Stimulated activated CD4-positive, alpha-beta T cell treated with anti-CD3 and anti-CD28 coated beads, Interleukin-1b, Interleukin-23, amount 100 ng/mL, for 4 hours (primary cell): ENCODE measurements at regions not wholly inside any gene's neighbourhood (a gene's known extent, or its start where the extent isn't known, plus 50 kb on each side); places are given as distances from the start of the nearest gene placed in this dataset.
"Not testable (repeated sequence)": the region's sequence is repeated elsewhere in the genome, so short reads cannot be mapped to it uniquely, and the experiment has no call there.

Experiments
- DNase-seq, 2 donors: peaks; one replicate each; pipeline ENCODE4 v3.0.0-alpha.2; 2020; ENCODE audit warnings: low read depth in 2 of 2

GRCh38 chr9:64130325-64130724, 1154.7 kb downstream of the FOXD4L5 start:
- not testable (repeated sequence) for DNase-seq

GRCh38 chr9:64128572-64128971, 1156.4 kb downstream of the FOXD4L5 start:
- DNase-seq = no peak

- not testable (repeated sequence) for DNase-seq
These were observed 1163.4 kb downstream of the FOXD4L5 start for GRCh38 chr9:64121602-64122001.

- DNase-seq = not testable (repeated sequence)
These were observed 1167.7 kb downstream of the FOXD4L5 start for GRCh38 chr9:64117329-64117728.

GRCh38 chr9:64107867-64108266, 1177.1 kb downstream of the FOXD4L5 start:
- DNase-seq = not testable (repeated sequence)

- DNase-seq = not testable (repeated sequence)
These were observed 1177.8 kb downstream of the FOXD4L5 start for GRCh38 chr9:64107211-64107610.

GRCh38 chr9:64105193-64105592, 1179.8 kb downstream of the FOXD4L5 start:
- not testable (repeated sequence) for DNase-seq

GRCh38 chr9:64101504-64101903, 1183.5 kb downstream of the FOXD4L5 start:
- DNase-seq = not testable (repeated sequence)

GRCh38 chr9:64100571-64101155, 1184.3 kb downstream of the FOXD4L5 start:
- not testable (repeated sequence) for DNase-seq

- not testable (repeated sequence) for DNase-seq
These were observed 1199.0 kb downstream of the FOXD4L5 start for GRCh38 chr9:64085998-64086397.

- DNase-seq = not testable (repeated sequence)
These were observed 1213.4 kb downstream of the FOXD4L5 start for GRCh38 chr9:64071358-64072253.

- DNase-seq = not testable (repeated sequence)
These were observed 1214.2 kb downstream of the FOXD4L5 start for GRCh38 chr9:64070611-64071357.

GRCh38 chr9:64070083-64070482, 1214.9 kb downstream of the FOXD4L5 start:
- not testable (repeated sequence) for DNase-seq

GRCh38 chr9:64066736-64067368, 1218.2 kb downstream of the FOXD4L5 start:
- no peak for DNase-seq

GRCh38 chr9:64061013-64061627, 1223.9 kb downstream of the FOXD4L5 start:
- DNase-seq = no peak

GRCh38 chr9:64058070-64058469, 1226.9 kb downstream of the FOXD4L5 start:
- not testable (repeated sequence) for DNase-seq

- no peak for DNase-seq
These were observed 1227.5 kb downstream of the FOXD4L5 start for GRCh38 chr9:64057553-64057952.

GRCh38 chr9:64028925-64029324, 1256.1 kb downstream of the FOXD4L5 start:
- not testable (repeated sequence) for DNase-seq

- DNase-seq = not testable (repeated sequence)
These were observed 1264.1 kb downstream of the FOXD4L5 start for GRCh38 chr9:64020696-64021491.

- not testable (repeated sequence) for DNase-seq
These were observed 1267.3 kb downstream of the FOXD4L5 start for GRCh38 chr9:64017666-64018065.
